Endothelial cell of umbilical vein (primary cell): ENCODE measurements at regions not wholly inside any gene's neighbourhood (a gene's known extent, or its start where the extent isn't known, plus 50 kb on each side); places are given as distances from the start of the nearest gene placed in this dataset.

Source experiments
- EZH2 ChIP-seq: IDR thresholded peaks from 2 replicates; pipeline ENCODE4 v1.6.1; 2012; ENCODE audit warnings: borderline replicate concordance, low read depth, mild to moderate bottlenecking, moderate library complexity, low read length, inconsistent platforms; ENCODE audit not compliant: severe bottlenecking
- GATA2 ChIP-seq: IDR thresholded peaks from 2 replicates; pipeline ENCODE4 v1.7.0; 2011; ENCODE audit warnings: low read depth, mild to moderate bottlenecking, moderate library complexity, mixed read lengths, low read length; ENCODE audit not compliant: insufficient read length, insufficient read depth
- JUN ChIP-seq: IDR thresholded peaks from 2 replicates; pipeline ENCODE4 v1.6.1; 2011; ENCODE audit warnings: borderline replicate concordance, low read depth; ENCODE audit not compliant: insufficient read length, insufficient read depth
- POLR2A ChIP-seq: IDR thresholded peaks from 2 replicates; pipeline ENCODE4 v1.6.1; 2012; ENCODE audit warnings: low read depth, mild to moderate bottlenecking, control low read depth, low read length
- TF ChIP-seq, protein P1 (sequence below), 2 donors: IDR thresholded peaks; 1 replicate in 1 of 2; 2 replicates in 1 of 2; pipeline ENCODE4 v1.5.1; 2011; ENCODE audit warnings: low read length in 2 of 2, mild to moderate bottlenecking in 2 of 2, moderate library complexity in 2 of 2, control low read depth in 1 of 2, inconsistent platforms in 1 of 2, low read depth in 1 of 2; ENCODE audit not compliant: insufficient read depth in 1 of 2; ENCODE audit errors: extremely low read depth in 1 of 2

DNA sequence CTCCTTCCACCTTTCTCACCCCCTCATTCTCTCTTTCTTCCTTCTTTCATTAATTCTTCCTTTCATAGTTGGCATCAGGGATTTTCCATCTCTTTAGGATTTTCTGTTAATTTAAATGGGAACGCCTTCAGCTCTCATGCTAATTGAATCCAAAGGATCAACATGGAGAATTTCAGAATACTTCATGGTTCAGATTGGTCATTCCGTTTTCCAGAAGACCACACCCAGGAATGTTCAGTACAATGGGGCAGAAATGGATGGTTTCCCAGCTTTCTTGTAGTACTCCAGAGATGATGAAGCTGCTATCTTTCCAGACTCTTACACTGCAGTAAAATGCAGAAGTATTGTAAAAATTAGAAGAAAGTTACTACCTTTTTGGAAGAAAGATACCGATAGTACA lies 440.0 kb downstream of the DAD1 start:
- TF ChIP-seq, protein P1, sequence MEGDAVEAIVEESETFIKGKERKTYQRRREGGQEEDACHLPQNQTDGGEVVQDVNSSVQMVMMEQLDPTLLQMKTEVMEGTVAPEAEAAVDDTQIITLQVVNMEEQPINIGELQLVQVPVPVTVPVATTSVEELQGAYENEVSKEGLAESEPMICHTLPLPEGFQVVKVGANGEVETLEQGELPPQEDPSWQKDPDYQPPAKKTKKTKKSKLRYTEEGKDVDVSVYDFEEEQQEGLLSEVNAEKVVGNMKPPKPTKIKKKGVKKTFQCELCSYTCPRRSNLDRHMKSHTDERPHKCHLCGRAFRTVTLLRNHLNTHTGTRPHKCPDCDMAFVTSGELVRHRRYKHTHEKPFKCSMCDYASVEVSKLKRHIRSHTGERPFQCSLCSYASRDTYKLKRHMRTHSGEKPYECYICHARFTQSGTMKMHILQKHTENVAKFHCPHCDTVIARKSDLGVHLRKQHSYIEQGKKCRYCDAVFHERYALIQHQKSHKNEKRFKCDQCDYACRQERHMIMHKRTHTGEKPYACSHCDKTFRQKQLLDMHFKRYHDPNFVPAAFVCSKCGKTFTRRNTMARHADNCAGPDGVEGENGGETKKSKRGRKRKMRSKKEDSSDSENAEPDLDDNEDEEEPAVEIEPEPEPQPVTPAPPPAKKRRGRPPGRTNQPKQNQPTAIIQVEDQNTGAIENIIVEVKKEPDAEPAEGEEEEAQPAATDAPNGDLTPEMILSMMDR (IDR thresholded peaks at IDR 0.05; ENCODE audit: extremely low read depth in 1 of 2, insufficient read depth in 1 of 2, low read depth in 1 of 2, low read length in 2 of 2) = no peak
- TF ChIP-seq JUN (no peak), POLR2A (no peak), GATA2 (no peak), EZH2 (no peak)
